ENCODE measurements at regions not wholly inside any gene's neighbourhood (a gene's known extent, or its start where the extent isn't known, plus 50 kb on each side); places are given as distances from the start of the nearest gene placed in this dataset.

- Histone ChIP-seq H3K4me1 (ENCODE audit: low read depth) (no peaks in the 10 kb centered on the region), H3K36me3 (ENCODE audit: low read depth) (no peaks in the 10 kb centered on the region), H3K9me3 (no peaks in the 10 kb centered on the region), H3K4me3 (no peak overlapping the region)
- intact Hi-C loops (cut with DNase I, micrococcal nuclease) = loop anchor here in 1 of 2 donors (10.0 kb wide), 1 partner anchor 624 kb away; no protein-coding TSS in a partner anchor
- TF ChIP-seq, protein P1, sequence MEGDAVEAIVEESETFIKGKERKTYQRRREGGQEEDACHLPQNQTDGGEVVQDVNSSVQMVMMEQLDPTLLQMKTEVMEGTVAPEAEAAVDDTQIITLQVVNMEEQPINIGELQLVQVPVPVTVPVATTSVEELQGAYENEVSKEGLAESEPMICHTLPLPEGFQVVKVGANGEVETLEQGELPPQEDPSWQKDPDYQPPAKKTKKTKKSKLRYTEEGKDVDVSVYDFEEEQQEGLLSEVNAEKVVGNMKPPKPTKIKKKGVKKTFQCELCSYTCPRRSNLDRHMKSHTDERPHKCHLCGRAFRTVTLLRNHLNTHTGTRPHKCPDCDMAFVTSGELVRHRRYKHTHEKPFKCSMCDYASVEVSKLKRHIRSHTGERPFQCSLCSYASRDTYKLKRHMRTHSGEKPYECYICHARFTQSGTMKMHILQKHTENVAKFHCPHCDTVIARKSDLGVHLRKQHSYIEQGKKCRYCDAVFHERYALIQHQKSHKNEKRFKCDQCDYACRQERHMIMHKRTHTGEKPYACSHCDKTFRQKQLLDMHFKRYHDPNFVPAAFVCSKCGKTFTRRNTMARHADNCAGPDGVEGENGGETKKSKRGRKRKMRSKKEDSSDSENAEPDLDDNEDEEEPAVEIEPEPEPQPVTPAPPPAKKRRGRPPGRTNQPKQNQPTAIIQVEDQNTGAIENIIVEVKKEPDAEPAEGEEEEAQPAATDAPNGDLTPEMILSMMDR (IDR thresholded peaks at IDR 0.05) = no peak
- DNase-seq (no peak), ATAC-seq (no peak)
Observed at GRCh38 chr2:18741191-18741590, 151.8 kb upstream of the NT5C1B start.

DNA sequence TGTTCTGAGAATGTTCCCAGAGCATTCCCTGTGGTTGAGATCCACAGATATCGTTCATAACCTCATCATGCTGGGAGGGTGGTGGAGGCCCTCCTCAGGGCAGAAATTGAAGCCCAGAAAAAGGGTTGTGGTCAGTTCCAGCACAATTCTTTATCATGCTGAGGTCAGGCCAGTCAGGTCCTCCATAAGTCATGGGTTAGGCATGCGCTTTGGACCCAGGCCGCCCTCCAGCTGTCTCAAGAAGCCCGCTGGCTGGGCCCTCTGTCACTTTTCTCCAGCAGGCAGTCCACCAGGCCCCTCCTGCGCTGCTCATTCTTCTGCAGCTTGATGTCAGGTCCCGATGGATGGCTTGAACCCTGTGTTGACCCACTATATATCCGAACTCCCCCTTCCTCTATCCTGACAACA is 151.1 kb upstream of the NT5C1B start:
- TF ChIP-seq, protein P1 (IDR thresholded peaks at IDR 0.05) = no peak
- H3K36me3 ChIP-seq (ENCODE audit: low read depth) = no peaks in the 10 kb centered on the region
- no peak overlapping the region for H3K4me3 ChIP-seq
- ATAC-seq (no peak), DNase-seq (peak in 1 of 3 donors; percentile 45)
- H3K4me1 ChIP-seq (ENCODE audit: low read depth) = no peaks in the 10 kb centered on the region
- H3K9me3 ChIP-seq = no peaks in the 10 kb centered on the region
- intact Hi-C loops (cut with DNase I, micrococcal nuclease) = loop anchor here in 1 of 2 donors (10.0 kb wide), 1 partner anchor 624 kb away; no protein-coding TSS in a partner anchor

GRCh38 chr2:18731666-18732065 is 142.3 kb upstream of the NT5C1B start:
- no peak overlapping the region for H3K4me3 ChIP-seq
- TF ChIP-seq, protein P1 (IDR thresholded peaks at IDR 0.05) = no peak
- DNase-seq = no peak
- intact Hi-C loops (cut with DNase I, micrococcal nuclease) = no loop called here
- ATAC-seq = no peak
- H3K36me3 ChIP-seq (ENCODE audit: low read depth) = no peaks in the 10 kb centered on the region
- no peaks in the 10 kb centered on the region for H3K4me1 ChIP-seq (ENCODE audit: low read depth)
- H3K9me3 ChIP-seq = no peaks in the 10 kb centered on the region

- Histone ChIP-seq H3K36me3 (ENCODE audit: low read depth) (no peaks in the 10 kb centered on the region), H3K4me1 (ENCODE audit: low read depth) (no peaks in the 10 kb centered on the region), H3K4me3 (no peak overlapping the region), H3K9me3 (no peaks in the 10 kb centered on the region)
- TF ChIP-seq, protein P1 (IDR thresholded peaks at IDR 0.05) = no peak
- intact Hi-C loops (cut with DNase I, micrococcal nuclease) = no loop called here
- DNase-seq = no peak
- no peak for ATAC-seq
Observed at GRCh38 chr2:18724371-18725145, 135.2 kb upstream of the NT5C1B start.

GRCh38 chr2:18723219-18723618 is 133.8 kb upstream of the NT5C1B start:
- H3K9me3 ChIP-seq = no peaks in the 10 kb centered on the region
- no peak overlapping the region for H3K4me3 ChIP-seq
- no peak for ATAC-seq
- no peak for DNase-seq
- H3K4me1 ChIP-seq (ENCODE audit: low read depth) = no peaks in the 10 kb centered on the region
- intact Hi-C loops (cut with DNase I, micrococcal nuclease) = no loop called here
- H3K36me3 ChIP-seq (ENCODE audit: low read depth) = no peaks in the 10 kb centered on the region
- TF ChIP-seq, protein P1 (IDR thresholded peaks at IDR 0.05) = no peak
